ENCODE measurements at regions not wholly inside any gene's neighbourhood (a gene's known extent, or its start where the extent isn't known, plus 50 kb on each side); places are given as distances from the start of the nearest gene placed in this dataset.
"Not testable (repeated sequence)": the region's sequence is repeated elsewhere in the genome, so short reads cannot be mapped to it uniquely, and the experiment has no call there.

DNA sequence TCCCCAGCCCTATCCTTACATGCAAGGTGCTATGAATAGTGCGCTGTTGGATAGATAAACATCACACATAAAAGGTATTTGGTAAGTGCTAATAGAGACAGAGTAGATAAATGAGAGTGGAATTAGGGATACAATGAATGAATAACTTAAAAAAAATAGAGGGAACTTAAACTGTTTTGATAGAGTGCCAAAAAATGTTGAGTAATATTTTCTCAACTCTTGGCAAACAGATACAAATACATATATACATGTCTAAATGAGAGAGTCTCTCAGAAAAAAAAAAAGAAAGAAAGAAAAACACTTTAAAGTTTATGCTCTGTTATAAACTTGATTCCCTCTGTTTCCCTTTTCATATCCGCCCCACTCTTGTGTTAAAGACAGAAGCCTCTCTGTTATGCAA lies 667.4 kb downstream of the ROBO2 start:
- TF ChIP-seq, protein P1, sequence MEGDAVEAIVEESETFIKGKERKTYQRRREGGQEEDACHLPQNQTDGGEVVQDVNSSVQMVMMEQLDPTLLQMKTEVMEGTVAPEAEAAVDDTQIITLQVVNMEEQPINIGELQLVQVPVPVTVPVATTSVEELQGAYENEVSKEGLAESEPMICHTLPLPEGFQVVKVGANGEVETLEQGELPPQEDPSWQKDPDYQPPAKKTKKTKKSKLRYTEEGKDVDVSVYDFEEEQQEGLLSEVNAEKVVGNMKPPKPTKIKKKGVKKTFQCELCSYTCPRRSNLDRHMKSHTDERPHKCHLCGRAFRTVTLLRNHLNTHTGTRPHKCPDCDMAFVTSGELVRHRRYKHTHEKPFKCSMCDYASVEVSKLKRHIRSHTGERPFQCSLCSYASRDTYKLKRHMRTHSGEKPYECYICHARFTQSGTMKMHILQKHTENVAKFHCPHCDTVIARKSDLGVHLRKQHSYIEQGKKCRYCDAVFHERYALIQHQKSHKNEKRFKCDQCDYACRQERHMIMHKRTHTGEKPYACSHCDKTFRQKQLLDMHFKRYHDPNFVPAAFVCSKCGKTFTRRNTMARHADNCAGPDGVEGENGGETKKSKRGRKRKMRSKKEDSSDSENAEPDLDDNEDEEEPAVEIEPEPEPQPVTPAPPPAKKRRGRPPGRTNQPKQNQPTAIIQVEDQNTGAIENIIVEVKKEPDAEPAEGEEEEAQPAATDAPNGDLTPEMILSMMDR (conservative IDR thresholded peaks at IDR 0.05; ENCODE audit: low read depth, low read length): no peak
- peak; percentile 2 for DNase-seq (ENCODE audit: low read depth)
- H3K4me3 ChIP-seq (ENCODE audit: low read length): no peak overlapping the region

DNA sequence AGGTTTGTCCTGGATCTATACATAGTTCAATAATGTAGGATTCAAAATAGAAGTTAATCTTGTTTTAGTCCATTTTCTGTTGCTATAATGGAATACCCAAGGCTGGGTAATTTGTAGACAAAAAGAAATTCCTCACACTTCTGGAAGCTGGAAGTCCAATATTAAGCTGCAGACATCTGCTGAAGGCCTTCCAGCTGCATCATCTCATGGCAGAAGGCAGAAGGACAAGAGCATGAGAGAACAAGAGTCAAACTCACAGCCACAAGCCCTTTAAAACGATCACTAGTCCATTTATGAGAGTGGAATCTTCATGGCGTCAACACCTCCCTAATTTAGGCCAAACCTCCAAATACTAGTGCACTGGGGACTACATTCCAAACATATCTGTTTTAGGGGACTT lies 669.3 kb downstream of the ROBO2 start:
- no peak for DNase-seq (ENCODE audit: low read depth)
- TF ChIP-seq, protein P1 (conservative IDR thresholded peaks at IDR 0.05; ENCODE audit: low read depth, low read length): no peak
- no peak overlapping the region for H3K4me3 ChIP-seq (ENCODE audit: low read length)

DNA sequence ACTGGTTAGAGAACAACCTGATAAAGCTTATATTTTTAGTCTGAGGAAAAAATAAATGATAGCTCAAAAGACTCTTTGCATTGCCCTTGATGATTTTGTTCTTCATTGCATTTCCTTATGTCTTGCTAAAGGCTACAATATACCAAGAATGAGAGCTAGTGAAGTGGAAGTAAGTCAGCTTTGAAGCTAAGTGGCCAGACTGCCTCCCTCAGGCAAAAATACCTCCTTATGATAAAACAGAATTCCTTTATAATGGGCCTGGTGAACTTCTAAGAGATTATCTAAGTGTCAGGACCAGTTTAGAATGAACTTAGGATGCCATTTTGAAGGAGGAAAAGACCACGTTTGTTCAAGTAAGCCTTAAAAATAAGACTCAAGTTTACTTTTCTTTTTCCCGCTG lies 678.4 kb downstream of the ROBO2 start:
- peak; percentile 7 for DNase-seq (ENCODE audit: low read depth)
- TF ChIP-seq, protein P1 (conservative IDR thresholded peaks at IDR 0.05; ENCODE audit: low read depth, low read length): no peak
- H3K4me3 ChIP-seq (ENCODE audit: low read length): no peak overlapping the region

DNA sequence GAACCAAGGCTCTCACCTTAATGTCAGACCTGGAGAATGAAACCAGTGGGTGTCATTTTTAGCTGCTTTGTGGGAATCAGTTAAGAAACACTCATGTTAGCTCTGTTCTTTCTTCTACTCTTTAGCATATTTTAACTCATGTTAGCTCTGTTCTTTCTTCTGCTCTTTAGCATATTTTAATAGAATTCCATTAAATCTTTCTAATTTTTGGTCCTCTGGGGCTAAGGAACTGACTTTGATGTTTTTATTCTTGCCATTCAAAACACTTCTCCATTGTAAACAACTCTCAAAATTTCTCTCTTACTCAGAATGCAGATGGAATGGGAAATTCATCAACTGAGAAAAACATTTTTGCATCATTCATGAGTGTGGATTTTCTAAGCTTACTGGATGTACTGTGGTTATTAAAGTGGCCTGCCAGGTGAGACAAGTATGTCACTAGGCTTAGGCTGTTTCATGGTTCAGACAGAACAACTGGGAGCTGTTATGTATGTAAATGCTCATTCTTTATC lies 680.6 kb downstream of the ROBO2 start:
- DNase-seq (ENCODE audit: low read depth): no peak
- TF ChIP-seq, protein P1 (conservative IDR thresholded peaks at IDR 0.05; ENCODE audit: low read depth, low read length): no peak
- H3K4me3 ChIP-seq (ENCODE audit: low read length): no peak overlapping the region

DNA sequence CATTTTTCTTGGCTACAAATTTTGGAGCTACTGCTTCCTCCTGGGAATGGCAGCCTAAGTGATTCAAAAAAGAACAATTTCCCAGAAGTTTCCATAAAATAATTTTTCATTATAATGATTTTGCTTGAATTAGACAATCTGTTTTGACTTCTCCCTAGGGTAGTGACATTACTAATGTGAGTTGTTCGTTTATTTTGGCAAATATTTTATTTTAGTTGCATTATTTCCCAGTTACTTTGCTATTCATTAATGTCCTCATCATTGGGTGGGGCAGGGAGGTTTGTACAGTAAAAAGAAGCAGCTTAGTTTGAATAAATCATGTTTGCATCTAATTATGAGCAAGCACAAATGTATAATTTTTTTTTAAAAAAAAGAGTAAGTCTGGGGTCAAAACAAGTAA lies 686.6 kb downstream of the ROBO2 start:
- H3K4me3 ChIP-seq (ENCODE audit: low read length): no peak overlapping the region
- TF ChIP-seq, protein P1 (conservative IDR thresholded peaks at IDR 0.05; ENCODE audit: low read depth, low read length): no peak
- no peak for DNase-seq (ENCODE audit: low read depth)

DNA sequence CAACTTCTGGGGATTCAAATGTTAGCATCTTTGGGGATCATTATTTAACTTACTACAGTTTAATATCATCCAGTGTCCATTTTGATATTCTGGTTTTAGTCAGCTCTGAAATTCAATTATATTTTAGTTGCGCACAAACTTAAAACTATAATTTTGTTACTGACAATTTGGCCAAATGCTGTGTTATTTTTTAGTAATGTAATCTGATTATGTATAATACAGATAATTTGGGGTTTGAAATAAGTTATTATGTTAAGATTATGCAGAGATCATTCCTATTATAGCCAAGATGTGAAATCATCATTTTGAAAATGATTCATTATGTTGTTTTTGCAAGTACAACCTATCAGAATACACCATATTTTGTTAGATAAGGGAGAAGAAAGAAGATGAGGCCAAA lies 706.1 kb downstream of the ROBO2 start:
- H3K4me3 ChIP-seq (ENCODE audit: low read length): no peak overlapping the region
- no peak for DNase-seq (ENCODE audit: low read depth)
- TF ChIP-seq, protein P1 (conservative IDR thresholded peaks at IDR 0.05; ENCODE audit: low read depth, low read length): no peak

DNA sequence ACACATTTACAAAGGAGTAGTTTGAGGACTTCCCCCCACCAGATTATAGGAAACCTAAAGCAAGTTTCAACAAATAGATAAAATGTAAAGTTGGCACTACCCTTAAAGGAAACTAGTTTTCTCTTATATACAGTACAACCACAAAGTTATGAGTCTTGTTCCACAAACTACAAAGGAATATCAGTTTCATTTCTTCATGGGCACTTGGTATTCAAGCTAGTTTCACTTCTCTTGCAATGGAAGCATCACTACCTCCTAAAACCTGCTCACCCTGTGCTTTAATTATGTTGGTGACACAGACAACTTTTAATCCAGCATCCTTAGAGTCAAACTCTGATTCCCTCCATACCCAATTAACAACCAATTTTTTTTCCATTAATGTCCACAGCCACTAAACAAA lies 707.0 kb downstream of the ROBO2 start:
- TF ChIP-seq, protein P1 (conservative IDR thresholded peaks at IDR 0.05; ENCODE audit: low read depth, low read length): no peak
- no peak overlapping the region for H3K4me3 ChIP-seq (ENCODE audit: low read length)
- no peak for DNase-seq (ENCODE audit: low read depth)

DNA sequence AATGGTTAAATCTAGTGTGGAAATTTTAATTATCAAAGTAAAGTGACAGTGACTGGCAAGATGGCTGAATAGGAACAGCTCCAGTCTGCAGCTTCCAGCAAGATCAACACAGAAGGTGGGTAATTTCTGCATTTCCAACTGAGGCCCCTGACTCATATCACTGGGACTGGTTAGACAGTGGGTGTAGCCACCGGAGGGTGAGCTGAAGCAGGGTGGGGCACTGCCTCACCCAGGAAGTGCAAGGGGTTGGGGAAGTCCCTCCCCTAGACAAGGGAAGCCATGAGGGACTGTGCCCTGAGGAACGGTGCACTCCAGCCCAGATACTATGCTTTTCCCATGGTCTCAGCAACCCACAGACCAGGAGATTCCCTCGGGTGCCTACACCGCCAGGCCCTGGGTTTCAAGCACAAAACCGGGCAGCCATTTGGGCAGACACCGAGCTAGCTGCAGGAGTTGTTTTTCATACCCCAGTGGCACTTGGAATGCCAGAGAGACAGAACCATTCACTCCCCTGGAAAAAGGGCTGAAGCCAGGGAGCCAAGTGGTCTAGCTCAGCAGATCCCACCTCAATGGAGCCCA lies 716.6 kb downstream of the ROBO2 start:
- not testable (repeated sequence) for H3K4me3 ChIP-seq (ENCODE audit: low read length); DNase-seq (ENCODE audit: low read depth)

All from retinal pigment epithelial cell (primary cell).